Liver (tissue), 3 donors: ENCODE measurements at regions not wholly inside any gene's neighbourhood (a gene's known extent, or its start where the extent isn't known, plus 50 kb on each side); places are given as distances from the start of the nearest gene placed in this dataset.

Source experiments
- CTCF ChIP-seq: fragments of 150-350 bp; IDR thresholded peaks from 2 replicates; pipeline ENCODE4 v1.5.1; 2017; ENCODE audit warnings: improper control_type of control experiment, low read depth, low read length; ENCODE audit not compliant: missing input control
- EGR1 ChIP-seq, 2 donors: IDR thresholded peaks; 2 replicates each; pipeline ENCODE4 v1.6.1; 2016 to 2018; ENCODE audit warnings: antibody characterized with exemption in 2 of 2, low read depth in 2 of 2
- GABPA ChIP-seq, 2 donors: IDR thresholded peaks in 1 of 2; conservative IDR thresholded peaks in 1 of 2; 2 replicates each; pipeline ENCODE4 v1.6.1; 2016; ENCODE audit warnings: antibody characterized with exemption in 2 of 2, mild to moderate bottlenecking in 1 of 2, moderate library complexity in 1 of 2
- JUND ChIP-seq, 2 donors: IDR thresholded peaks; 2 replicates each; pipeline ENCODE4 v1.6.1; 2016; ENCODE audit warnings: antibody characterized with exemption in 2 of 2
- YY1 ChIP-seq: IDR thresholded peaks from 2 replicates; pipeline ENCODE4 v1.6.1; 2016; ENCODE audit warnings: antibody characterized with exemption, mild to moderate bottlenecking
- TF ChIP-seq, protein P1 (sequence below): IDR thresholded peaks from 2 replicates; pipeline ENCODE4 v1.6.1; 2016; ENCODE audit warnings: antibody characterized with exemption, mild to moderate bottlenecking
- donor health status: healthy.
- donor health status: healthy.

DNA sequence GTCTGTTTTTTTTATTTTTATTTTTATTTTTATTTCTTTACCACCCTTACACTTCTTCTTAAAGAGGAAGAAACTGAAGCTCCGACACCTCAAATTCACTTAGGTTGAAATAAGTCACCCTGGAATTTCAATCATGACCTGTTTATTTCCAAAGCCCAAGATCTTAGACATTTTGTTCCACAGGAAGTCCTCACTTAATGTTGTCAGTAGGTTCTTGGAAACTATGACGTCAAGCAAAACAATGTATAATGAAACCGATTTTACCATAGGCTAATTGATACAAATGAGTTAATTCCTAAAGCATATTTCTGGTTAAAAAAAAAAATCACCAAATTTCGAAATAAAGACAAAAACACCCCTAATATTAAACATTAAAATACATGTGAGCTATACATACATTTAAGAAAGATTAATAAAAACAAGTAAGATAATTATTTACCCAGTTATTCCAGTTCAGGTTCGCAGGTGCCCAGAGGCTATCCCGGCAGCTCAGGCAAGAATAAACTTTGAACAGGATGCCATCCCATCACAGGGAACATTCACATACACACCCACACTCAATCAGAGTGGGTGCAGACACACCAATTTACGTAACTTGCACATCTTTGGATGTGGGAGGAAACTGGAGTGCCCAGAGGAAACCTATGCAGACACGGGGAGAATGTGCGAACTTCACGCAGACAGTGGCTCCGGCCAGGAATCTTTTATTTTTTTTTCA is 391.0 kb downstream of the RAP2B start:
- TF ChIP-seq EGR1 (IDR thresholded peaks at IDR 0.05; ENCODE audit: low read depth in 2 of 2) (no peak), CTCF (no peak), YY1 (no peak), JUND (IDR thresholded peaks at IDR 0.05) (no peak), GABPA (IDR thresholded peaks at IDR 0.05 in 1 of 2, conservative IDR thresholded peaks at IDR 0.05 in 1 of 2) (no peak)
- TF ChIP-seq, protein P1, sequence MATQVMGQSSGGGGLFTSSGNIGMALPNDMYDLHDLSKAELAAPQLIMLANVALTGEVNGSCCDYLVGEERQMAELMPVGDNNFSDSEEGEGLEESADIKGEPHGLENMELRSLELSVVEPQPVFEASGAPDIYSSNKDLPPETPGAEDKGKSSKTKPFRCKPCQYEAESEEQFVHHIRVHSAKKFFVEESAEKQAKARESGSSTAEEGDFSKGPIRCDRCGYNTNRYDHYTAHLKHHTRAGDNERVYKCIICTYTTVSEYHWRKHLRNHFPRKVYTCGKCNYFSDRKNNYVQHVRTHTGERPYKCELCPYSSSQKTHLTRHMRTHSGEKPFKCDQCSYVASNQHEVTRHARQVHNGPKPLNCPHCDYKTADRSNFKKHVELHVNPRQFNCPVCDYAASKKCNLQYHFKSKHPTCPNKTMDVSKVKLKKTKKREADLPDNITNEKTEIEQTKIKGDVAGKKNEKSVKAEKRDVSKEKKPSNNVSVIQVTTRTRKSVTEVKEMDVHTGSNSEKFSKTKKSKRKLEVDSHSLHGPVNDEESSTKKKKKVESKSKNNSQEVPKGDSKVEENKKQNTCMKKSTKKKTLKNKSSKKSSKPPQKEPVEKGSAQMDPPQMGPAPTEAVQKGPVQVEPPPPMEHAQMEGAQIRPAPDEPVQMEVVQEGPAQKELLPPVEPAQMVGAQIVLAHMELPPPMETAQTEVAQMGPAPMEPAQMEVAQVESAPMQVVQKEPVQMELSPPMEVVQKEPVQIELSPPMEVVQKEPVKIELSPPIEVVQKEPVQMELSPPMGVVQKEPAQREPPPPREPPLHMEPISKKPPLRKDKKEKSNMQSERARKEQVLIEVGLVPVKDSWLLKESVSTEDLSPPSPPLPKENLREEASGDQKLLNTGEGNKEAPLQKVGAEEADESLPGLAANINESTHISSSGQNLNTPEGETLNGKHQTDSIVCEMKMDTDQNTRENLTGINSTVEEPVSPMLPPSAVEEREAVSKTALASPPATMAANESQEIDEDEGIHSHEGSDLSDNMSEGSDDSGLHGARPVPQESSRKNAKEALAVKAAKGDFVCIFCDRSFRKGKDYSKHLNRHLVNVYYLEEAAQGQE, result no peak
